SK-N-SH (cell line): ENCODE measurements at regions not wholly inside any gene's neighbourhood (a gene's known extent, or its start where the extent isn't known, plus 50 kb on each side); places are given as distances from the start of the nearest gene placed in this dataset.

Source experiments
- CTCF ChIA-PET: fragments of 300-600, 350-600 bp; formaldehyde crosslinking; extraction: SDS; loops from one replicate; lab custom pipeline; 2021; lab: Yijun Ruan, JAX
- POLR2A ChIA-PET: fragments of 350-600 bp; sonication (Branson Sonifier 250); formaldehyde crosslinking; extraction: SDS; loops from one replicate; lab custom pipeline; 2020; ENCODE audit warnings: antibody characterized with exemption, inconsistent platforms; lab: Yijun Ruan, JAX
- DNase-seq: peaks from one replicate; pipeline ENCODE4 v3.0.0; 2012
- H2AFZ ChIP-seq: fragments of 200-600 bp; sonication (generic); 2 replicates; pipeline ENCODE4 v1.8.1; 2016; ENCODE audit warnings: antibody characterized with exemption, mild to moderate bottlenecking, low read depth
- H3F3A ChIP-seq: fragments of 200-600 bp; sonication (generic); replicated peaks from 2 replicates; pipeline ENCODE3; 2016; ENCODE audit warnings: antibody characterized with exemption, mild to moderate bottlenecking; ENCODE audit not compliant: insufficient read depth
- H3K27ac ChIP-seq, 2 experiments: fragments of 200-500 bp in 1 of 2; fragments of 200-600 bp in 1 of 2; sonication (Bioruptor generic) in 1 of 2; sonication (generic), shearing (Covaris generic) in 1 of 2; 2 replicates each; pipeline versions ENCODE4 v1.5.1 to v1.6.1; 2014 to 2016; ENCODE audit warnings: low read depth in 2 of 2, inconsistent platforms in 1 of 2, low read length in 1 of 2, mild to moderate bottlenecking in 1 of 2, mixed read lengths in 1 of 2
- H3K27me3 ChIP-seq: fragments of 200-600 bp; sonication (generic), shearing (Covaris generic); 2 replicates; pipeline ENCODE4 v1.6.1; 2016; ENCODE audit warnings: mixed run types; ENCODE audit not compliant: insufficient read depth
- H3K36me3 ChIP-seq, 2 experiments: fragments of 200-500 bp in 1 of 2; fragments of 200-600 bp in 1 of 2; sonication (Bioruptor generic) in 1 of 2; sonication (generic) in 1 of 2; replicated peaks in 1 of 2; 2 replicates each; pipeline versions ENCODE3 to v1.5.1; 2014 to 2016; ENCODE audit warnings: low read length in 1 of 2, mild to moderate bottlenecking in 1 of 2; ENCODE audit not compliant: insufficient read depth in 2 of 2, control insufficient read depth in 1 of 2
- H3K4me1 ChIP-seq, 2 experiments: fragments of 200-500 bp in 1 of 2; fragments of 200-600 bp in 1 of 2; sonication (Bioruptor generic) in 1 of 2; sonication (generic), shearing (Covaris generic) in 1 of 2; 2 replicates each; pipeline versions ENCODE4 v1.5.1 to v1.6.1; 2014 to 2016; ENCODE audit warnings: low read depth in 1 of 2, low read length in 1 of 2, mixed run types in 1 of 2; ENCODE audit not compliant: insufficient read depth in 2 of 2, control insufficient read depth in 1 of 2
- H3K4me2 ChIP-seq: fragments of 200-600 bp; sonication (generic), shearing (Covaris generic); 2 replicates; pipeline ENCODE4 v1.6.1; 2017; ENCODE audit warnings: mixed run types
- H3K4me3 ChIP-seq, 2 experiments: fragments of 200-500 bp in 1 of 2; fragments of 200-600 bp in 1 of 2; sonication (Bioruptor generic) in 1 of 2; sonication (generic), shearing (Covaris generic) in 1 of 2; 2 replicates each; pipeline versions ENCODE4 v1.5.1 to v1.8.1; 2014 to 2016; ENCODE audit warnings: low read depth in 2 of 2, inconsistent platforms in 1 of 2, low read length in 1 of 2, mild to moderate bottlenecking in 1 of 2, mixed read lengths in 1 of 2, moderate library complexity in 1 of 2
- H3K79me2 ChIP-seq: fragments of 200-600 bp; sonication (generic); 2 replicates; pipeline ENCODE4 v1.8.1; 2017; ENCODE audit warnings: mild to moderate bottlenecking; ENCODE audit not compliant: insufficient read depth
- H3K9ac ChIP-seq: fragments of 200-600 bp; sonication (generic); 2 replicates; pipeline ENCODE4 v1.6.1; 2017; ENCODE audit warnings: mixed run types
- H3K9me2 ChIP-seq: fragments of 200-600 bp; sonication (generic); 2 replicates; pipeline ENCODE4 v1.6.1; 2017; ENCODE audit warnings: mixed run types
- H3K9me3 ChIP-seq: fragments of 200-600 bp; sonication (generic); 2 replicates; pipeline ENCODE4 v1.6.1; 2017; ENCODE audit warnings: mixed run types, mild to moderate bottlenecking, moderate library complexity
- H4K20me1 ChIP-seq: fragments of 200-600 bp; sonication (generic); 2 replicates; pipeline ENCODE4 v1.6.1; 2017; ENCODE audit warnings: mild to moderate bottlenecking, mixed run types; ENCODE audit not compliant: insufficient read depth
- CHD2 ChIP-seq: fragments of 150-350 bp; IDR thresholded peaks from 2 replicates; pipeline ENCODE4 v1.6.1; 2018; ENCODE audit warnings: low read length; ENCODE audit not compliant: partially characterized antibody
- EP300 ChIP-seq, 2 experiments: IDR thresholded peaks; 2 replicates each; pipeline versions ENCODE4 v1.4.0 to v1.6.1; 2012; ENCODE audit warnings: borderline replicate concordance in 1 of 2, low read depth in 1 of 2, low read length in 1 of 2
- FOXM1 ChIP-seq: IDR thresholded peaks from 2 replicates; pipeline ENCODE4 v1.4.0; 2012; ENCODE audit warnings: low read depth, mild to moderate bottlenecking
- GABPA ChIP-seq: IDR thresholded peaks from 2 replicates; pipeline ENCODE4 v1.4.0; 2012; ENCODE audit warnings: low read depth, mild to moderate bottlenecking
- IRF3 ChIP-seq: fragments of 150-350 bp; IDR thresholded peaks from 2 replicates; pipeline ENCODE4 v1.6.1; 2016; ENCODE audit warnings: mild to moderate bottlenecking, low read depth, low read length
- MEF2A ChIP-seq: IDR thresholded peaks from 2 replicates; pipeline ENCODE4 v1.4.0; 2012; ENCODE audit warnings: low read depth, borderline replicate concordance
- NFIC ChIP-seq: IDR thresholded peaks from 2 replicates; pipeline ENCODE4 v1.4.0; 2012; ENCODE audit warnings: borderline replicate concordance
- NRF1 ChIP-seq: IDR thresholded peaks from 2 replicates; pipeline ENCODE4 v1.6.1; 2012; ENCODE audit warnings: low read depth, mild to moderate bottlenecking, low read length
- POLR2AphosphoS5 ChIP-seq: IDR thresholded peaks from 2 replicates; pipeline ENCODE4 v1.6.1; 2012; ENCODE audit warnings: low read depth, low read length
- RAD21 ChIP-seq: IDR thresholded peaks from 2 replicates; pipeline ENCODE4 v1.6.1; 2012; ENCODE audit warnings: mild to moderate bottlenecking, low read length
- RCOR1 ChIP-seq: fragments of 150-350 bp; IDR thresholded peaks from 2 replicates; pipeline ENCODE4 v1.6.1; 2017; ENCODE audit warnings: antibody characterized with exemption, low read length
- RFX5 ChIP-seq: IDR thresholded peaks from 2 replicates; pipeline ENCODE4 v1.6.1; 2012; ENCODE audit warnings: mild to moderate bottlenecking, improper control_type of control experiment, low read length
- RXRA ChIP-seq: IDR thresholded peaks from 2 replicates; pipeline ENCODE4 v1.4.0; 2012; ENCODE audit warnings: low read depth, mild to moderate bottlenecking, borderline replicate concordance
- SIN3A ChIP-seq: IDR thresholded peaks from 2 replicates; pipeline ENCODE4 v1.6.1; 2012; ENCODE audit warnings: low read depth, mild to moderate bottlenecking, low read length, moderate library complexity, borderline replicate concordance
- USF1 ChIP-seq: IDR thresholded peaks from 2 replicates; pipeline ENCODE4 v1.4.0; 2012; ENCODE audit warnings: low read depth, borderline replicate concordance
- YY1 ChIP-seq: IDR thresholded peaks from 2 replicates; pipeline ENCODE4 v1.4.0; 2012; ENCODE audit warnings: low read depth, mild to moderate bottlenecking
- ZBTB33 ChIP-seq: IDR thresholded peaks from 2 replicates; pipeline ENCODE4 v1.4.0; 2012; ENCODE audit warnings: low read depth, borderline replicate concordance
- WGBS: methylation state at CpG from one replicate; pipeline ENCODE4 v1.1.6; 2017; ENCODE audit warnings: low lambda C conversion rate; 5-methylcytosine and 5-hydroxymethylcytosine counted together
- TF ChIP-seq, protein P1 (sequence below): IDR thresholded peaks from 2 replicates; pipeline ENCODE4 v1.6.1; 2012; ENCODE audit warnings: mild to moderate bottlenecking, low read depth, low read length, moderate library complexity
- TF ChIP-seq, protein P2 (sequence below): IDR thresholded peaks from 2 replicates; pipeline ENCODE4 v1.4.0; 2012; ENCODE audit warnings: low read depth

- TF ChIP-seq, protein P1, sequence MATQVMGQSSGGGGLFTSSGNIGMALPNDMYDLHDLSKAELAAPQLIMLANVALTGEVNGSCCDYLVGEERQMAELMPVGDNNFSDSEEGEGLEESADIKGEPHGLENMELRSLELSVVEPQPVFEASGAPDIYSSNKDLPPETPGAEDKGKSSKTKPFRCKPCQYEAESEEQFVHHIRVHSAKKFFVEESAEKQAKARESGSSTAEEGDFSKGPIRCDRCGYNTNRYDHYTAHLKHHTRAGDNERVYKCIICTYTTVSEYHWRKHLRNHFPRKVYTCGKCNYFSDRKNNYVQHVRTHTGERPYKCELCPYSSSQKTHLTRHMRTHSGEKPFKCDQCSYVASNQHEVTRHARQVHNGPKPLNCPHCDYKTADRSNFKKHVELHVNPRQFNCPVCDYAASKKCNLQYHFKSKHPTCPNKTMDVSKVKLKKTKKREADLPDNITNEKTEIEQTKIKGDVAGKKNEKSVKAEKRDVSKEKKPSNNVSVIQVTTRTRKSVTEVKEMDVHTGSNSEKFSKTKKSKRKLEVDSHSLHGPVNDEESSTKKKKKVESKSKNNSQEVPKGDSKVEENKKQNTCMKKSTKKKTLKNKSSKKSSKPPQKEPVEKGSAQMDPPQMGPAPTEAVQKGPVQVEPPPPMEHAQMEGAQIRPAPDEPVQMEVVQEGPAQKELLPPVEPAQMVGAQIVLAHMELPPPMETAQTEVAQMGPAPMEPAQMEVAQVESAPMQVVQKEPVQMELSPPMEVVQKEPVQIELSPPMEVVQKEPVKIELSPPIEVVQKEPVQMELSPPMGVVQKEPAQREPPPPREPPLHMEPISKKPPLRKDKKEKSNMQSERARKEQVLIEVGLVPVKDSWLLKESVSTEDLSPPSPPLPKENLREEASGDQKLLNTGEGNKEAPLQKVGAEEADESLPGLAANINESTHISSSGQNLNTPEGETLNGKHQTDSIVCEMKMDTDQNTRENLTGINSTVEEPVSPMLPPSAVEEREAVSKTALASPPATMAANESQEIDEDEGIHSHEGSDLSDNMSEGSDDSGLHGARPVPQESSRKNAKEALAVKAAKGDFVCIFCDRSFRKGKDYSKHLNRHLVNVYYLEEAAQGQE = no peak
- TF ChIP-seq EP300 (IDR thresholded peaks at IDR 0.05; ENCODE audit: borderline replicate concordance in 1 of 2, low read depth in 1 of 2, low read length in 1 of 2) (no peak), FOXM1 (no peak), CHD2 (no peak)
Measured at GRCh38 chr10:123445261-123445775, 220.8 kb upstream of the GPR26 start (continued).

GRCh38 chr10:123446449-123447156 lies 219.6 kb upstream of the GPR26 start:
- WGBS = 20% methylated on average over 9 of the region's 10 CpGs

More at GRCh38 chr10:123446449-123447156, 219.6 kb upstream of the GPR26 start:
- no peak for DNase-seq
- POLR2A ChIA-PET = no interaction called here
- no peaks in the 10 kb centered on the region for H3K4me1 ChIP-seq
- no peaks in the 10 kb centered on the region for H3K79me2 ChIP-seq
- no peaks in the 10 kb centered on the region for H3K9me3 ChIP-seq
- H3F3A ChIP-seq = no peaks in the 10 kb centered on the region
- H2AFZ ChIP-seq = no peak overlapping the region
- H3K36me3 ChIP-seq = no peaks in the 10 kb centered on the region
- CTCF ChIA-PET = no interaction called here
- no peak overlapping the region for H3K4me2 ChIP-seq
- no peak overlapping the region for H3K27ac ChIP-seq
- TF ChIP-seq EP300 (IDR thresholded peaks at IDR 0.05; ENCODE audit: borderline replicate concordance in 1 of 2, low read depth in 1 of 2, low read length in 1 of 2) (no peak), IRF3 (no peak), YY1 (no peak), RXRA (no peak), NFIC (no peak), MEF2A (no peak), NRF1 (no peak), POLR2AphosphoS5 (no peak), ZBTB33 (no peak), GABPA (no peak), SIN3A (no peak), RFX5 (no peak), RAD21 (no peak), FOXM1 (no peak), RCOR1 (no peak), USF1 (no peak)
- TF ChIP-seq, protein P2, sequence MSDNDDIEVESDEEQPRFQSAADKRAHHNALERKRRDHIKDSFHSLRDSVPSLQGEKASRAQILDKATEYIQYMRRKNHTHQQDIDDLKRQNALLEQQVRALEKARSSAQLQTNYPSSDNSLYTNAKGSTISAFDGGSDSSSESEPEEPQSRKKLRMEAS = no peak
- H3K9me2 ChIP-seq = no peaks in the 10 kb centered on the region
- H4K20me1 ChIP-seq = no peaks in the 10 kb centered on the region
- no peak overlapping the region for H3K4me3 ChIP-seq
- H3K9ac ChIP-seq = no peak overlapping the region
- no peaks in the 10 kb centered on the region for H3K27me3 ChIP-seq
